DND-41 (cell line): ENCODE measurements at regions not wholly inside any gene's neighbourhood (a gene's known extent, or its start where the extent isn't known, plus 50 kb on each side); places are given as distances from the start of the nearest gene placed in this dataset.
"Not testable (repeated sequence)": the region's sequence is repeated elsewhere in the genome, so short reads cannot be mapped to it uniquely, and the experiment has no call there.

Experiments used
- ATAC-seq: fragments of 200-7000 bp; cut with Tn5 transposase; 3 replicates; pipeline ENCODE4 v1.9.1; 2021; ENCODE audit warnings: low read depth; ENCODE audit not compliant: insufficient read depth
- DNase-seq: peaks from one replicate; pipeline ENCODE4 v3.0.0-alpha.2; 2020
- H2AFZ ChIP-seq: 2 replicates; pipeline ENCODE4 v1.6.0; 2012; ENCODE audit warnings: low read depth, low read length
- H3K27ac ChIP-seq: 2 replicates; pipeline ENCODE4 v1.5.1; 2012; ENCODE audit warnings: low read length, inconsistent platforms
- H3K27me3 ChIP-seq: fragments of 200-600 bp; sonication (generic); 2 replicates; pipeline ENCODE4 v1.6.0; 2012; ENCODE audit warnings: low read length, mild to moderate bottlenecking, inconsistent platforms; ENCODE audit not compliant: insufficient read depth, poor library complexity
- H3K36me3 ChIP-seq: 2 replicates; pipeline ENCODE4 v1.5.1; 2012; ENCODE audit warnings: low read length, inconsistent platforms; ENCODE audit not compliant: insufficient read depth
- H3K4me1 ChIP-seq: 2 replicates; pipeline ENCODE4 v1.5.1; 2012; ENCODE audit warnings: mild to moderate bottlenecking, low read length; ENCODE audit not compliant: insufficient read depth
- H3K4me2 ChIP-seq: 2 replicates; pipeline ENCODE4 v1.6.0; 2012; ENCODE audit warnings: mild to moderate bottlenecking, moderate library complexity, low read length, inconsistent platforms; ENCODE audit not compliant: insufficient read depth
- H3K4me3 ChIP-seq, 2 experiments: fragments of 200-600 bp in 1 of 2; shearing (Covaris generic) in 1 of 2; 2 replicates each; pipeline ENCODE4 v1.5.1; 2012 to 2016; ENCODE audit warnings: inconsistent platforms in 2 of 2, low read length in 2 of 2, mild to moderate bottlenecking in 2 of 2, low read depth in 1 of 2, moderate library complexity in 1 of 2
- H3K79me2 ChIP-seq: 2 replicates; pipeline ENCODE4 v1.6.0; 2012; ENCODE audit warnings: low read length, inconsistent platforms; ENCODE audit not compliant: insufficient read depth
- H3K9ac ChIP-seq: 2 replicates; pipeline ENCODE4 v1.6.0; 2012; ENCODE audit warnings: low read depth, mild to moderate bottlenecking, inconsistent platforms, low read length, moderate library complexity
- H3K9me3 ChIP-seq: 2 replicates; pipeline ENCODE4 v1.5.1; 2012; ENCODE audit warnings: low read length, moderate library complexity, mild to moderate bottlenecking, inconsistent platforms; ENCODE audit not compliant: insufficient read depth, severe bottlenecking
- H4K20me1 ChIP-seq: 2 replicates; pipeline ENCODE4 v1.6.0; 2012; ENCODE audit warnings: low read length; ENCODE audit not compliant: insufficient read depth
- CTCF ChIP-seq: IDR thresholded peaks from 2 replicates; pipeline ENCODE4 v1.5.1; 2012; ENCODE audit warnings: borderline replicate concordance, low read length, moderate library complexity, mild to moderate bottlenecking; ENCODE audit not compliant: poor library complexity, severe bottlenecking; ENCODE audit errors: extremely low read depth
- EZH2 ChIP-seq: IDR thresholded peaks from 3 replicates; pipeline ENCODE4 v1.6.1; 2012; ENCODE audit warnings: borderline replicate concordance, low read depth, mild to moderate bottlenecking, moderate library complexity, low read length, inconsistent platforms; ENCODE audit not compliant: severe bottlenecking

GRCh38 chr4:3926969-3927755, 161.0 kb downstream of the ADRA2C start:
- not testable (repeated sequence) for H3K27me3 ChIP-seq, ATAC-seq, H3K4me3 ChIP-seq, H3K4me1 ChIP-seq, H3K27ac ChIP-seq, H3K36me3 ChIP-seq, H2AFZ ChIP-seq, DNase-seq, H4K20me1 ChIP-seq, H3K9ac ChIP-seq, H3K9me3 ChIP-seq, H3K4me2 ChIP-seq, H3K79me2 ChIP-seq

GRCh38 chr4:3929431-3929830, 163.2 kb downstream of the ADRA2C start:
- not testable (repeated sequence) for H3K9ac ChIP-seq, H4K20me1 ChIP-seq, H3K4me3 ChIP-seq, H3K27me3 ChIP-seq, H2AFZ ChIP-seq, H3K9me3 ChIP-seq, DNase-seq, H3K27ac ChIP-seq, H3K79me2 ChIP-seq, H3K36me3 ChIP-seq, H3K4me2 ChIP-seq, ATAC-seq, H3K4me1 ChIP-seq

GRCh38 chr4:3932734-3933133, 166.5 kb downstream of the ADRA2C start:
- not testable (repeated sequence) for H3K27ac ChIP-seq, H3K27me3 ChIP-seq, DNase-seq, H3K4me2 ChIP-seq, ATAC-seq, H4K20me1 ChIP-seq, H3K4me1 ChIP-seq, H3K9me3 ChIP-seq, H3K4me3 ChIP-seq, H3K36me3 ChIP-seq, H2AFZ ChIP-seq, H3K9ac ChIP-seq, H3K79me2 ChIP-seq

GRCh38 chr4:3935406-3935805, 169.2 kb downstream of the ADRA2C start:
- H3K9ac ChIP-seq, H3K27me3 ChIP-seq, DNase-seq, H3K9me3 ChIP-seq, ATAC-seq, H4K20me1 ChIP-seq, H3K27ac ChIP-seq, H3K4me2 ChIP-seq, H3K4me3 ChIP-seq, H3K79me2 ChIP-seq, H3K4me1 ChIP-seq, H3K36me3 ChIP-seq, H2AFZ ChIP-seq: not testable (repeated sequence)

- Histone ChIP-seq H3K36me3 (no peaks in the 10 kb centered on the region), H3K9me3 (no peaks in the 10 kb centered on the region), H4K20me1 (no peaks in the 10 kb centered on the region), H3K9ac (no peak overlapping the region), H3K27ac (no peak overlapping the region), H3K4me1 (no peaks in the 10 kb centered on the region), H3K4me2 (no peak overlapping the region), H3K27me3 (no peaks in the 10 kb centered on the region), H3K79me2 (no peaks in the 10 kb centered on the region), H3K4me3 (no peak overlapping the region), H2AFZ (no peak overlapping the region)
- TF ChIP-seq CTCF: no peak
- no peak for TF ChIP-seq EZH2
- no peak for ATAC-seq
- DNase-seq: no peak
These were observed 170.0 kb downstream of the ADRA2C start for GRCh38 chr4:3936184-3936583.

GRCh38 chr4:3937849-3938562, 171.8 kb downstream of the ADRA2C start:
- not testable (repeated sequence) for ATAC-seq, H3K27ac ChIP-seq, H3K9me3 ChIP-seq, DNase-seq, H3K4me3 ChIP-seq, H4K20me1 ChIP-seq, H2AFZ ChIP-seq, H3K36me3 ChIP-seq, H3K79me2 ChIP-seq, H3K4me2 ChIP-seq, H3K4me1 ChIP-seq, H3K27me3 ChIP-seq, H3K9ac ChIP-seq

GRCh38 chr4:3938676-3939075, 172.5 kb downstream of the ADRA2C start:
- not testable (repeated sequence) for H3K9ac ChIP-seq, H3K4me2 ChIP-seq, H3K4me1 ChIP-seq, ATAC-seq, H3K36me3 ChIP-seq, H3K9me3 ChIP-seq, H4K20me1 ChIP-seq, DNase-seq, H3K4me3 ChIP-seq, H2AFZ ChIP-seq, H3K79me2 ChIP-seq, H3K27me3 ChIP-seq, H3K27ac ChIP-seq
